ENCODE measurements at regions not wholly inside any gene's neighbourhood (a gene's known extent, or its start where the extent isn't known, plus 50 kb on each side); places are given as distances from the start of the nearest gene placed in this dataset.

GRCh38 chr1:101437800-101438199 is 201.0 kb downstream of the S1PR1 start:
- peak; percentile 10 for DNase-seq (ENCODE audit: low read depth, low spot score)

More at GRCh38 chr1:101437800-101438199, 201.0 kb downstream of the S1PR1 start:
- dilution Hi-C loops (cut with MboI; ENCODE audit: extremely low pct_ligation_motif_present, low sequenced_read_pairs), result no loop called here
- BruUV-seq (replicated peaks), result no TSS peak
- Histone ChIP-seq H3K4me3 (replicated peaks in 1 of 3; ENCODE audit: insufficient read depth in 1 of 3, low read depth in 1 of 3, low read length in 3 of 3) (no peak overlapping the region), H3K4me1 (ENCODE audit: control insufficient read depth, extremely low read depth, insufficient read depth, low read length) (no peaks in the 10 kb centered on the region), H2AFZ (ENCODE audit: low read depth, low read length) (no peak overlapping the region), H3K9me3 (replicated peaks; ENCODE audit: control insufficient read depth, insufficient read depth, low read length) (no peaks in the 10 kb centered on the region), H3K79me2 (ENCODE audit: control insufficient read depth, insufficient read depth, low read length) (no peaks in the 10 kb centered on the region), H3K27me3 (ENCODE audit: control insufficient read depth in 2 of 2, insufficient read depth in 2 of 2, low read length in 2 of 2) (peaks cover 6 to 8% of the 10 kb centered on the region in 2 experiments), H3K36me3 (ENCODE audit: control insufficient read depth in 2 of 2, extremely low read depth in 1 of 2, insufficient read depth in 2 of 2, low read length in 2 of 2) (no peaks in the 10 kb centered on the region), H3K4me2 (ENCODE audit: insufficient read depth, low read length) (no peak overlapping the region), H4K20me1 (replicated peaks; ENCODE audit: control insufficient read depth, extremely low read depth, insufficient read depth, low read length) (no peaks in the 10 kb centered on the region), H3K9me1 (replicated peaks; ENCODE audit: control insufficient read depth, extremely low read depth, insufficient read depth, low read length) (no peaks in the 10 kb centered on the region), H3K9ac (replicated peaks; ENCODE audit: extremely low read depth, insufficient read depth, low read length) (no peak overlapping the region), H3K27ac (ENCODE audit: insufficient read depth, low read depth, low read length) (no peak overlapping the region)
- TF ChIP-seq, protein P1, sequence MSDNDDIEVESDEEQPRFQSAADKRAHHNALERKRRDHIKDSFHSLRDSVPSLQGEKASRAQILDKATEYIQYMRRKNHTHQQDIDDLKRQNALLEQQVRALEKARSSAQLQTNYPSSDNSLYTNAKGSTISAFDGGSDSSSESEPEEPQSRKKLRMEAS (IDR thresholded peaks at IDR 0.05; ENCODE audit: insufficient read depth, insufficient read length), result no peak
- TF ChIP-seq POLR2AphosphoS5 (IDR thresholded peaks at IDR 0.05; ENCODE audit: insufficient read depth, low read depth, low read length) (no peak), MYC (IDR thresholded peaks at IDR 0.05; ENCODE audit: low read depth, low read length) (no peak), EZH2 (IDR thresholded peaks at IDR 0.05; ENCODE audit: borderline replicate concordance, low read depth, low read length, severe bottlenecking) (no peak), CTCF (IDR thresholded peaks at IDR 0.05; ENCODE audit: extremely low read depth in 1 of 2, insufficient read depth in 1 of 2, low read depth in 1 of 2, low read length in 2 of 2) (no peak), FOS (IDR thresholded peaks at IDR 0.05; ENCODE audit: borderline replicate concordance, insufficient read depth, low read length) (no peak), POLR2A (IDR thresholded peaks at IDR 0.05; ENCODE audit: low read depth, low read length) (no peak)
- ChIA-PET CTCF (interaction anchor here (0.7 to 8.2 kb wide), 25 partner anchors 19 to 543 kb away, joined by 3 to 265 read pairs (median 4); partner anchors contain the start of gene EXTL2), POLR2A (no interaction called here)
- FAIRE-seq, result no peak
- intact Hi-C loops (cut with micrococcal nuclease), result loop anchor here (1.0 to 5.0 kb wide), 7 partner anchors 60 to 515 kb away; no protein-coding TSS in a partner anchor
